PC-9 (cell line): ENCODE measurements at regions not wholly inside any gene's neighbourhood (a gene's known extent, or its start where the extent isn't known, plus 50 kb on each side); places are given as distances from the start of the nearest gene placed in this dataset.

Experiments used
- BruUV-seq: library from RNA; stranded (reverse); fragments of 400-500 nt; replicated peaks from 2 replicates; lab custom pipeline; 2021; lab: Mats Ljungman, UMichigan
- CTCF ChIA-PET: fragments of 300-600 bp; sonication (Branson Sonifier 250); formaldehyde crosslinking; loops from one replicate; lab custom pipeline; 2022; ENCODE audit warnings: antibody characterized with exemption; lab: Charles Lee
- POLR2A ChIA-PET: fragments of 300-600 bp; sonication (Branson Sonifier 250); formaldehyde crosslinking; loops from one replicate; lab custom pipeline; 2022; ENCODE audit warnings: antibody characterized with exemption; ENCODE audit not compliant: unreplicated experiment; lab: Charles Lee
- DNase-seq, 2 experiments: peaks; one replicate each; pipeline versions ENCODE4 v3.0.0 to v3.0.0-alpha.2; 2015 to 2022; ENCODE audit warnings: mixed read lengths in 1 of 2
- H2AFZ ChIP-seq: fragments of 200-600 bp; sonication (generic); 2 replicates; pipeline ENCODE4 v1.8.1; 2017; ENCODE audit warnings: antibody characterized with exemption
- H3F3A ChIP-seq: fragments of 200-600 bp; sonication (generic); 2 replicates; pipeline ENCODE4 v1.8.1; 2017; ENCODE audit warnings: antibody characterized with exemption, mild to moderate bottlenecking, low read depth; ENCODE audit not compliant: insufficient read depth
- H3K27ac ChIP-seq: fragments of 200-600 bp; sonication (generic); 2 replicates; pipeline ENCODE4 v1.6.1; 2016; ENCODE audit warnings: mixed run types
- H3K27me3 ChIP-seq: fragments of 200-600 bp; sonication (generic); 2 replicates; pipeline ENCODE4 v1.6.1; 2016; ENCODE audit warnings: low read depth, mixed run types; ENCODE audit not compliant: insufficient read depth
- H3K36me3 ChIP-seq: fragments of 200-600 bp; sonication (generic); 2 replicates; pipeline ENCODE4 v1.6.1; 2016; ENCODE audit warnings: low read depth, mixed run types
- H3K4me1 ChIP-seq: fragments of 200-600 bp; sonication (generic); replicated peaks from 2 replicates; pipeline ENCODE4 v1.6.1; 2016; ENCODE audit warnings: mixed run types; ENCODE audit not compliant: insufficient read depth
- H3K4me2 ChIP-seq: fragments of 200-600 bp; sonication (generic); 2 replicates; pipeline ENCODE4 v1.6.1; 2017; ENCODE audit warnings: mixed run types
- H3K4me3 ChIP-seq: fragments of 200-600 bp; sonication (generic); 2 replicates; pipeline ENCODE4 v1.6.1; 2016; ENCODE audit warnings: mixed run types
- H3K79me2 ChIP-seq: fragments of 200-600 bp; sonication (generic); 2 replicates; pipeline ENCODE4 v1.6.1; 2017; ENCODE audit warnings: low read depth, mixed run types
- H3K9me2 ChIP-seq: fragments of 200-600 bp; sonication (generic); 2 replicates; pipeline ENCODE4 v1.8.1; 2017; ENCODE audit warnings: mild to moderate bottlenecking; ENCODE audit not compliant: insufficient read depth
- H3K9me3 ChIP-seq: fragments of 200-600 bp; sonication (generic); 2 replicates; pipeline ENCODE4 v1.8.1; 2016; ENCODE audit warnings: low read depth; ENCODE audit not compliant: insufficient read depth
- H4K20me1 ChIP-seq: fragments of 200-600 bp; sonication (generic); 2 replicates; pipeline ENCODE4 v1.8.1; 2017; ENCODE audit not compliant: insufficient read depth
- CTCF ChIP-seq: fragments of 200-600 bp; sonication (generic); conservative IDR thresholded peaks from 2 replicates; pipeline ENCODE4 v1.6.1; 2017; ENCODE audit warnings: mixed run types, antibody characterized with exemption, mild to moderate bottlenecking, moderate library complexity
- EZH2 ChIP-seq: fragments of 200-600 bp; sonication (generic); IDR thresholded peaks from 2 replicates; pipeline ENCODE4 v1.8.0; 2017; ENCODE audit warnings: antibody characterized with exemption, low read depth
- intact Hi-C: fragments of 100-400 bp; cut with micrococcal nuclease; formaldehyde crosslinking; loops from one replicate; pipeline ENCODE4 v1.10.0; 2022; ENCODE audit not compliant: unreplicated experiment

- Histone ChIP-seq H3K4me2 (no peak overlapping the region), H3K27ac (no peak overlapping the region), H4K20me1 (no peaks in the 10 kb centered on the region), H3K9me2 (no peaks in the 10 kb centered on the region), H3K9me3 (no peaks in the 10 kb centered on the region), H3K4me1 (no peaks in the 10 kb centered on the region), H3K36me3 (no peaks in the 10 kb centered on the region), H2AFZ (no peak overlapping the region), H3F3A (no peaks in the 10 kb centered on the region), H3K4me3 (no peak overlapping the region), H3K27me3 (no peaks in the 10 kb centered on the region), H3K79me2 (no peaks in the 10 kb centered on the region)
- TF ChIP-seq EZH2 (no peak), CTCF (no peak)
- no TSS peak for BruUV-seq
- intact Hi-C loops: no loop called here
- ChIA-PET CTCF (no interaction called here), POLR2A (no interaction called here)
- no peak for DNase-seq
Observed at GRCh38 chr4:180798036-180798577, 1445.1 kb upstream of the TENM3 start.

GRCh38 chr4:180799798-180800197, 1443.4 kb upstream of the TENM3 start:
- no peak for DNase-seq
- Histone ChIP-seq H3K27me3 (no peaks in the 10 kb centered on the region), H4K20me1 (no peaks in the 10 kb centered on the region), H3K36me3 (no peaks in the 10 kb centered on the region), H3K4me2 (no peak overlapping the region), H2AFZ (no peak overlapping the region), H3K9me3 (no peaks in the 10 kb centered on the region), H3K79me2 (no peaks in the 10 kb centered on the region), H3K27ac (no peak overlapping the region), H3K4me1 (no peaks in the 10 kb centered on the region), H3K9me2 (no peaks in the 10 kb centered on the region), H3F3A (no peaks in the 10 kb centered on the region), H3K4me3 (no peak overlapping the region)
- ChIA-PET POLR2A (no interaction called here), CTCF (no interaction called here)
- no TSS peak for BruUV-seq
- intact Hi-C loops: no loop called here
- TF ChIP-seq EZH2: no peak
- TF ChIP-seq CTCF: no peak

- no peaks in the 10 kb centered on the region for H3K27me3 ChIP-seq
- no peaks in the 10 kb centered on the region for H3K36me3 ChIP-seq
- no peaks in the 10 kb centered on the region for H4K20me1 ChIP-seq
- no TSS peak for BruUV-seq
- CTCF ChIA-PET: no interaction called here
- no peaks in the 10 kb centered on the region for H3K9me2 ChIP-seq
- H3K4me2 ChIP-seq: no peak overlapping the region
- H2AFZ ChIP-seq: no peak overlapping the region
- no peaks in the 10 kb centered on the region for H3K79me2 ChIP-seq
- POLR2A ChIA-PET: no interaction called here
- no peaks in the 10 kb centered on the region for H3F3A ChIP-seq
- H3K4me1 ChIP-seq: no peaks in the 10 kb centered on the region
- no peak overlapping the region for H3K4me3 ChIP-seq
- no peaks in the 10 kb centered on the region for H3K9me3 ChIP-seq
- no peak overlapping the region for H3K27ac ChIP-seq
- DNase-seq: no peak
- intact Hi-C loops: no loop called here
- TF ChIP-seq EZH2: no peak
- no peak for TF ChIP-seq CTCF
Observed at GRCh38 chr4:180805101-180805500, 1438.1 kb upstream of the TENM3 start.
